ENCODE measurements at regions not wholly inside any gene's neighbourhood (a gene's known extent, or its start where the extent isn't known, plus 50 kb on each side); places are given as distances from the start of the nearest gene placed in this dataset.
"Not testable (repeated sequence)": the region's sequence is repeated elsewhere in the genome, so short reads cannot be mapped to it uniquely, and the experiment has no call there.

- DNase-seq (ENCODE audit: low read depth in 3 of 3): no peak
These were observed 59.9 kb upstream of the COBL start for GRCh38 chr7:51376420-51377092.

DNA sequence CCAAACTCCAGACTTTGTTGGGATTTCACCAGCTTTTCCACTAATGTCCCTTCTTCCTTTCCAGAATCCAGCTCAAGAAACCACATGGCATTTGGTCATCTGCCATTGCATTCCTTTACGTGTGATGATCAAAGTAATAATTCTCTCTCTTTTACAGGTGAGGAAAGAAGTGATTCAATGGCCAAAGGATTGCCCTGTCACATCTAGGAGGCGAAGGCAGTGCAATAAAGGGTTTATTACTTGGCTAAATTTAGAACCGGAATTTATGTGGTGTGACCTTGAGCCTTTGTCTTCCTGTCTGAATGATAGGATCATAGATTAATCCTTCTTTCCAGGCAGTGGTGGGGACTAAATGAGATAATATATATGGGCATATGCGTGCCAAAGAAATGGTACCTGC lies 58.3 kb upstream of the COBL start:
- no peak for DNase-seq (ENCODE audit: low read depth in 3 of 3)

GRCh38 chr7:51373607-51374006 lies 57.0 kb upstream of the COBL start:
- DNase-seq (ENCODE audit: low read depth in 3 of 3): not testable (repeated sequence)

- DNase-seq (ENCODE audit: low read depth in 3 of 3): no peak
These were observed 53.1 kb upstream of the COBL start for GRCh38 chr7:51369746-51370145.

DNA sequence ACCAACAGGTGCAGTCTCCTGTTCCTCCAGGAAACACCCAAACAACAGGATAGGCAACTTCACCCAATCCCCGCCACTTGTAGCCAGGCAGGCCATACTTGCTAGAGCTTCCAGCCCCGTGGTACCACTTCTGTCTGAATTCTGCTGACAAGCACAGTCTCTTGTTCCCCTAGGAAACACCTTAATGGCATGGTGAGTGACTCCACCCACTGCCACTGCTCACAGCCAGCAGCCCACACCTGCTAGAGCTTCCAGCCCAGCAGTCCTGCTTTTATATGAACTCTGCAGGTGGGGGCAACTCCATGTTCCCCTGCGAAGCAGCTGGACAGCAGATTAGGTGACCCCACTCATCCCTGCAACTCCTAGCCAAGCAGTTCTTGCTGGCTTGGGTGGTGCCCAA lies 52.6 kb upstream of the COBL start:
- not testable (repeated sequence) for DNase-seq (ENCODE audit: low read depth in 3 of 3)

DNA sequence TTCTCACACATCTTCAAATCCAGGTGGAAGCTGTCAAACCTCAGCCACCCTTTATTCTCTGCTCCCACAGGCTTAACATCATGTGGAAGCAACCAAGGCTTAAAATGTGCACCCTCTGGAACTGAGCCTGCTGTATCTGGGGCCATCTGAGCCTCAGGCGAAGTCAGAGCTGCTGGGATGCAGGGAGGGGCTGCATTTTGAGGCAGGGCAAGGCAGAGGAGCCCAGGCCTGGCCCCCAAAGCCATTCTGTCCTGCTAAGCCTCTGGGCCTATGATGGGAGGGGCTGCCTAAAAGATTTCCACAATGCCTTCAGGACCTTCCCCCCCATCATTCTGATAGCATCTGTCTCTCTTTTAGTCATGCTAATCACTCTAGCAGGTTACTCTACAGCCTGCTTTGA lies 51.7 kb upstream of the COBL start:
- no peak for DNase-seq (ENCODE audit: low read depth in 3 of 3)

- no peak for DNase-seq (ENCODE audit: low read depth in 3 of 3)
These were observed 51.0 kb upstream of the COBL start for GRCh38 chr7:51367614-51367968.

DNA sequence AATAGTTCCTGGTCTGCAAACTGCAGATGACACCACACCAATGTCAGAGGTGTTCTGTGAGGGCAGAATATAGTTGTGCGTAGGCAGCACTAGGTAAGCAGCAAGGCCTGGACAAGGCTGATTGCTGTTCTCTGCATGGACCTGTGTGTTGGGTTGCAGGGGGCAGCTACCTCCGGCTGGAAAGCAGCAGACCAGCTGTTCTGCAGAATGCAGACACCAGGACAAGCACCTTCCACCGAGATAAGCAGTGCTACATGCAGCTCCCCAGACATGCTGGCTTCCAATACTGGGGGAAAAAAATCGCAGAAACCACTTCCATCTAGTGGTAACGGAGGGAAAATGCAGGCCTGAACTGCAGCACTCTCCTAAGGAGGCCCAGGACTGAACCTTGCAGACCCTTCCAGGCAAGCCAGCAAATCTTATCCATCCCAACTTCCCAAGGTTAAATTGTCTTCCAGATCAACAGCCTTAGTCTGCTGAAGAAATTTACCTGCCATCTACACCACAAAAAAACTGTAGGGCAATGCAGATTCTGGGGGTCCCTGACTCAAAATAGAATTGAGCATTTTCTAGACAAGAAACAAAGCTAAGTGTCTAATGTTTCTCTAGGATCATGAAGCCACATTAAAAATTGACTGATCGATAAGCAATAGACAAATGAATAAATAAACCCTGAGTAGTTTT lies 50.5 kb upstream of the COBL start:
- no peak for DNase-seq (ENCODE audit: low read depth in 3 of 3)

Data from stimulated activated CD4-positive, alpha-beta T cell treated with anti-CD3 and anti-CD28 coated beads, TNF-alpha, amount 100 ng/mL, for 48 hours (primary cell).